AG10803 (cell line): ENCODE measurements at regions not wholly inside any gene's neighbourhood (a gene's known extent, or its start where the extent isn't known, plus 50 kb on each side); places are given as distances from the start of the nearest gene placed in this dataset.

ENCODE experiments used
- DNase-seq: peaks from one replicate; pipeline ENCODE4 v3.0.0; 2010; ENCODE audit warnings: low read depth
- H3K4me3 ChIP-seq: 2 replicates; pipeline ENCODE4 v1.5.1; 2011; ENCODE audit warnings: mild to moderate bottlenecking, low read length, control low read depth
- TF ChIP-seq, protein P1 (sequence below): conservative IDR thresholded peaks from 2 replicates; pipeline ENCODE4 v1.5.1; 2011; ENCODE audit warnings: mild to moderate bottlenecking, low read length, control low read depth, inconsistent platforms

DNA sequence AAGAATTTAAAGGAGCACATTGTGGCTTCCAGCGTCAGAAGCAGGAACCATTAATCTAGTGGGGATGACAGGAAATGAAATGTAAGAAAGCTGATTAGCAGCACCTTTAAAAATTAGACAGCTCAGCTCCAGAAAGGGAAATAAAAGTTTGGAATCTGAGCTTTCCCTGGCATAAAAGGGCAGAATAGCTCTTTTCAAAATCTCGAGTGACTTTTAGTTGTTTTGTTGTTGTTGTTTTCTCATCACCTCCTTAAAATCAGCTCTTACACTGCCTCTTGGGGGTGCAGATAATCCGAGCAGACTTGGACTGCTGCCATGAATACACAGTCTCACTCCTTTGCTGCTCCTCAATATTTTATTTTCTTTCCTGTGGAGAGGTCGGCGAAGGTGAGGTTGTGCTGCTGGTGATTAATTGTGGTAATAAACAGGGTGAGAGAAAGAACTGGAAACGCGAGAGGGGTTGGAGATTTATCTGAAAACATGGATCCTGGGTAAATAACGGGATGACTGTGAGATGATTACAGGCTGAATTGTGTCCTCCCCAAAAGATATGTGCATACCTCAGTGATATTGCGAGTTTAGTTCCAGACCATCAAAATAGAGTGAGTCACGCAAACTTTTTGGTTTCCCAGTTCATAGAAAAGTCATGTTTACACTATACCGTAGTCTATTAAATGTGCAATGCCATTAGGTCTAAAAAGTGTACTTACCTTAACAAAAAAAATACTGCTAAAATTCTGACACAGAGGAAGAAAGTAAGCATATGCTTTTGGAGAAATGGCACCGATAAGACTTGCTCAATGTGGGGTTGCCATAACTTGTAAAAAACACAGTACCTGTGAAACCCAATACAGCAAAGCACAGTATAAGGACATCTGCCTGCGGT, 787.7 kb downstream of the UQCRFS1 start:
- TF ChIP-seq, protein P1, sequence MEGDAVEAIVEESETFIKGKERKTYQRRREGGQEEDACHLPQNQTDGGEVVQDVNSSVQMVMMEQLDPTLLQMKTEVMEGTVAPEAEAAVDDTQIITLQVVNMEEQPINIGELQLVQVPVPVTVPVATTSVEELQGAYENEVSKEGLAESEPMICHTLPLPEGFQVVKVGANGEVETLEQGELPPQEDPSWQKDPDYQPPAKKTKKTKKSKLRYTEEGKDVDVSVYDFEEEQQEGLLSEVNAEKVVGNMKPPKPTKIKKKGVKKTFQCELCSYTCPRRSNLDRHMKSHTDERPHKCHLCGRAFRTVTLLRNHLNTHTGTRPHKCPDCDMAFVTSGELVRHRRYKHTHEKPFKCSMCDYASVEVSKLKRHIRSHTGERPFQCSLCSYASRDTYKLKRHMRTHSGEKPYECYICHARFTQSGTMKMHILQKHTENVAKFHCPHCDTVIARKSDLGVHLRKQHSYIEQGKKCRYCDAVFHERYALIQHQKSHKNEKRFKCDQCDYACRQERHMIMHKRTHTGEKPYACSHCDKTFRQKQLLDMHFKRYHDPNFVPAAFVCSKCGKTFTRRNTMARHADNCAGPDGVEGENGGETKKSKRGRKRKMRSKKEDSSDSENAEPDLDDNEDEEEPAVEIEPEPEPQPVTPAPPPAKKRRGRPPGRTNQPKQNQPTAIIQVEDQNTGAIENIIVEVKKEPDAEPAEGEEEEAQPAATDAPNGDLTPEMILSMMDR: no peak
- no peak overlapping the region for H3K4me3 ChIP-seq
- peak; percentile 7 for DNase-seq

DNA sequence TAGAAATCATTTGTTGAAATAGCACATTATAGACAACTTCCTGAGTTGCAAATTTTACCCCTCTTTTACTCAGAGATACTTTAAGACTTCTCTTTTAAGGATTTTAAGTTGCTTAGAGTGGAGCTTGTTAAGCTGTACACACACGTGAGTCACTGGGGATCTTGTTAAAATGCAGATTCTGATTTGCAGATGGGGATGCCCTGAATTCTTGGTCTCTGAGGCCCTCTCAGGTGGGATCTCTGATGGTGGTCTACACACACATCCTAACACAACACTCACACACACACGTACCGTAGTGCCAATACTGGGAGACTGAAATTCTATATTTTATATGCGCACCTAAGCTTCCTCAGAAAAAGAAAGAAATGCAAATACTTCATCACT, 788.3 kb downstream of the UQCRFS1 start:
- DNase-seq: no peak
- no peak overlapping the region for H3K4me3 ChIP-seq
- TF ChIP-seq, protein P1: no peak

DNA sequence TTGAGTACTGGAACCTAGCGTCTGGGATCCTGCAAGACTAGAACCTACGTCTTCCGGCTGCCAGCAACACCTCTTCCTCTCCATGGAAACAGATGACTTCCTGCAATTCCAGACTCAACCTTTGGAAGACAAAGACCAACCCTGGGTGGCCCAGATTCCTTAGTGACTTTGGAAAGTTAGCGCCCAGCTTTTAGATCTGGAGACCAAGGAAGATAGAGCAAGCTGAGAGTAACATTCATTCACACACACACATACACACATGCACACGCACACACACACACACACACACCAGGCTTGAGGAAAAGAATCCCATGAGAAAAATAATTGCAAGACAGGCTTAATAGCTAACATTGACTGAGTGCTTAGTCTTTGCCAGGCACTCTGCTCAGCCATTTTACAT, 788.9 kb downstream of the UQCRFS1 start:
- no peak for DNase-seq
- no peak overlapping the region for H3K4me3 ChIP-seq
- TF ChIP-seq, protein P1: no peak

DNA sequence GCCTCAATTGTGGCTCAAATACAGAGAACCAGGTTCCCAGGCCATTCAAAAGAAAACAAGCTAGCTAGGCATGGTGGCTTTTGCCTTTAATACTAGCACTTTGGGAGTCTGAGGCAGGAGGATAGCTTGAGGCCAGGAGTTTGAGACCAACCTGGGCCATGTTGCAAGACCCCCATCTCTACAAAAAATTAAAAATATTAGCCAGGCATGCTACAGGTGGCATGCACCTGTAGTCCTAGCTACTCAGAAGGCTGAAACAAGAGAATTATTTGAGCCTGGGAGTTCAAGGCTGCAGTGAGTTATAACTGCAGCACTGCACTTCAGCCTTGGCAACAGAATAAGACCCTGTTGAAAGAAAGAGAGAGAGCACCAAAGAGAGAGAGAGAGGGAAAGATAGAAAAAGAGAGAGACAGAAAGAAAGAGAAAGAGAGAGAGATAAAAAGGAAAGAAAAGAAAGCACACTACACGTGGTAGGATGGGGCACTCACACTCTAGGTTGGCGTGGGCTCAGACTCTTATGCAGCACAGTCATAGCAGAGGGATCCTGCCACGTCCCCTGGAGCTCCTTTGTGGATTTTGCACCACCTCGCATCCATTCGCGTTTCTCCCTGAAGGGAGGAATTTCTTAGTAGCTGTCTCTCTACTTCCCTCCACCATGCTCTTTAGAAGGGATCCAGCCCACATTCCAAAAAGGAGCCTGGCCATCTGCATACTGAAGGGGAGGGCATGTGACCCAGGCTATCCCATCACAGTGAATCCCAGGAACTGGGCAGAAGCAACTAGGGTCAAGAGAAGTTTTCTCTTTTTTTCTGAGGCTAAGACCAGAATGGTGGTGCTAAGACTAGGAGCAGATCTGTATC, 789.9 kb downstream of the UQCRFS1 start:
- no peak for DNase-seq
- H3K4me3 ChIP-seq: no peak overlapping the region
- TF ChIP-seq, protein P1: no peak

DNA sequence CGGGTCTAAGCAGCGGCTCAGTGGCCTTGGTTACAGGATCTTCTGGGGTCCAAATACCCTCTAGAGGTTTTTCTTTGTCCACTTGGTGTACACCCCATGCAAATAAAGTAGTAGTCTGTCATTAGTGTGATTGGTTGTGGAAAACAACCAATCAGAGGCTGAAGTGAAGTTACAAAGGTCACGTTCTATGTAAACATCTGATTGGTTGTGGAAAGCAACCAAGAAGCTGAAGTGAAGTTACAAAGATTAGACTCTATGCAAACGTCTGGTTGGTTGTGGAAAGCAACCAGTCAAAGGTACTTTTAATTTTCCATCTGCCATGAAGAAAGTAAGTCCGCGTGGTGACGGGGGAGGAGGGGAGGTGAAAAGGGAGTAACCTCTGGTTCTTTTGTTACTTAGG, 790.9 kb downstream of the UQCRFS1 start:
- TF ChIP-seq, protein P1: no peak
- DNase-seq: no peak
- H3K4me3 ChIP-seq: no peak overlapping the region

DNA sequence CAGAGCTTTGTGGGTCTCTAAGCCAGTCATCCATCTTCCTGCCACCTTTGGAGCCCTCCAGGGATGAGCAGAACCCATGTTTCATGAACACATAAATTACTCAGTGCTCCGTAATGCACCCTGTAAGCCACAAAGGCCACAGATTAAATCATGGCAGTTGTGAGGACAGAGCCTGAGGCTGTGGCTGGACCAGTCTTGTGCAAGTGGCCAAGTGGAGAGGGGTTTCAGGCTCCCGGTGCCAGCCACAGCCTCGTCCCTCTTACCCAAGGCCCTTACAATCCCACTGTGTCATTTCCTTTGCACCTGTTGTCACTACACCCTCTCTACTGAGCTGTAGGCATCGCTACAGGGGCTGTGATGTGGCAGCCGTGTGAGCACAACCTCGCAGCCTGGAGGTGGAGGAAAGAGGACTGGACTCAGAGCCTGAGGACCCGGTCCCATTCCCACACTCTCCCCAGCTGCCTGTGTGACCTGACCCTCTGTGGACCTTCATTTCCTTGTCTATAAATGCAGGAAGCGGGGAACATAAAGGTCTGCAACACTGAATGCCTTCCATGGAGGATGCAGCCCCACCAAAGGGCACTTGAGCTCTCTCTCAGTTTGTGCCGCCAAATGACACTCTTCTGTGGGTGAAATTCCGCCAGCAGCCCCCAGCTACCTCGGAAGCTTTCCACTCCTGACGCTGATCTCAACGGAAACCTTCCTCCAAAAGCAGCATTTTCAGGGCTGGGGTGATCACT, 792.0 kb downstream of the UQCRFS1 start:
- TF ChIP-seq, protein P1: no peak
- DNase-seq: no peak
- no peak overlapping the region for H3K4me3 ChIP-seq
